ENCODE measurements at regions not wholly inside any gene's neighbourhood (a gene's known extent, or its start where the extent isn't known, plus 50 kb on each side); places are given as distances from the start of the nearest gene placed in this dataset.

DNA sequence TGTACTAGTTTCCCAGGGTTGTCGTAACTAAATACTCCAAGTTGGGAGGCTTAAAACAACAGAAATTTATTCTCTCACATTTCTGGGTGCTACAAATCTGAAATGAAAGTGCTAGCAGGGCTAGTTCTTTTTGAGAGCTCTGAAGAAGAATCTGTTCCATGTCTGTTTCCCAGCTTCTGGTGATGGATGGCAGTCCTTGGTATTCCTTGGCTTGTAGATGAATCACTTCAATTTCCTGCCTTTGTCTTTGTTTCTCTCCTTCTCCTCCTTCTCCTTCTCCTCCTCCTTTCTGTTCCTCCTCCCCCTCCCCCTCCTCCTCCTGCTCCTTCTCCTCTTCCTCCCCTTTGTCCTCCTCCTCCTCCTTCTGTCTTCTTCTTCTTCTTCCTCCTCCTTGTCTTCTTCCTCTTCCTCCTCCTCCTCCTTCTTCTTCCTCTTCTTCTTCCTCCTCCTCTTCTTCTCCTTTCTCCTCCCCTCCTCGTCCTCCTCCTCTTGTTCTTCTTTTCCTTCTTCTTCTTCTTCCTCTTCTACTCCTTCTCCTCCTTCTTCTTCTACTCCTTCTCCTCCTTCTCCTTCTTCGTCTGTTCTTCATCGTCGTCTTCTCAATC, 104.7 kb upstream of the ANKRD55 start:
- no peak for ATAC-seq
- H3K9me3 ChIP-seq = no peaks in the 10 kb centered on the region
- TF ChIP-seq POLR2A (IDR thresholded peaks at IDR 0.05) = no peak
- no peaks in the 10 kb centered on the region for H3K27me3 ChIP-seq
- H3K27ac ChIP-seq = no peak overlapping the region
- intact Hi-C loops (cut with DNase I; ENCODE audit: low total_unique reads) = no loop called here
- H3K36me3 ChIP-seq = no peaks in the 10 kb centered on the region
- no peaks in the 10 kb centered on the region for H3K4me1 ChIP-seq
- no peak overlapping the region for H3K4me3 ChIP-seq
- DNase-seq = no peak
- in situ Hi-C loops (cut with MboI; ENCODE audit: low sequenced_read_pairs in 4 of 4) = no loop called here

GRCh38 chr5:56335212-56335611, 102.1 kb upstream of the ANKRD55 start:
- in situ Hi-C loops (cut with MboI; ENCODE audit: low sequenced_read_pairs in 4 of 4) = no loop called here
- H3K4me3 ChIP-seq = no peak overlapping the region
- no peaks in the 10 kb centered on the region for H3K36me3 ChIP-seq
- intact Hi-C loops (cut with DNase I; ENCODE audit: low total_unique reads) = no loop called here
- H3K27me3 ChIP-seq = no peaks in the 10 kb centered on the region
- H3K4me1 ChIP-seq = no peaks in the 10 kb centered on the region
- no peaks in the 10 kb centered on the region for H3K9me3 ChIP-seq
- ATAC-seq (no peak), DNase-seq (no peak)
- H3K27ac ChIP-seq = no peak overlapping the region
- TF ChIP-seq CTCF (IDR thresholded peaks at IDR 0.05 in 4 of 5, conservative IDR thresholded peaks at IDR 0.05 in 1 of 5) (no peak), POLR2A (IDR thresholded peaks at IDR 0.05) (no peak)

DNA sequence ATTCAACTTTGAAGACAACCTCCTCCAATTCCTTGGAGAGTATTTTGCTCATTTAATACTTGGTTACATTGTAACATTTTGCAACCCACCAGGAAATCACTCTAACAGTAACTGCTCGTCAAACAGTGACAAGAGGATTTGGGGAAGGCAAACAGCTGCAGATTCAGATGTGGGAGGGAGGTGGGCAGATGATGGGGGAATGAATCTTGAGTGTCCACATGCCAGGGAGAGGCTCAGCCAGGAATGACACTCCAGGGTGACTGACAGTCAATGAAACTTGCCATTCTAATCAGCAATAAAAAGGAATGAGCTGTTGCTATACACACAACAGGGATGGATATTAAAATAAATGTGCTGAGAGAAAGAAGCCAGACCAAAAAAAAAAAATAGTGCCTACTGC, 97.7 kb upstream of the ANKRD55 start:
- in situ Hi-C loops (cut with MboI; ENCODE audit: low sequenced_read_pairs in 4 of 4) = no loop called here
- TF ChIP-seq POLR2A (IDR thresholded peaks at IDR 0.05) (no peak), CTCF (IDR thresholded peaks at IDR 0.05 in 4 of 5, conservative IDR thresholded peaks at IDR 0.05 in 1 of 5) (no peak)
- no peak for DNase-seq
- H3K27me3 ChIP-seq = no peaks in the 10 kb centered on the region
- no peaks in the 10 kb centered on the region for H3K36me3 ChIP-seq
- no peak overlapping the region for H3K4me3 ChIP-seq
- no peaks in the 10 kb centered on the region for H3K9me3 ChIP-seq
- ATAC-seq = no peak
- H3K27ac ChIP-seq = no peak overlapping the region
- intact Hi-C loops (cut with DNase I; ENCODE audit: low total_unique reads) = no loop called here
- no peaks in the 10 kb centered on the region for H3K4me1 ChIP-seq

DNA sequence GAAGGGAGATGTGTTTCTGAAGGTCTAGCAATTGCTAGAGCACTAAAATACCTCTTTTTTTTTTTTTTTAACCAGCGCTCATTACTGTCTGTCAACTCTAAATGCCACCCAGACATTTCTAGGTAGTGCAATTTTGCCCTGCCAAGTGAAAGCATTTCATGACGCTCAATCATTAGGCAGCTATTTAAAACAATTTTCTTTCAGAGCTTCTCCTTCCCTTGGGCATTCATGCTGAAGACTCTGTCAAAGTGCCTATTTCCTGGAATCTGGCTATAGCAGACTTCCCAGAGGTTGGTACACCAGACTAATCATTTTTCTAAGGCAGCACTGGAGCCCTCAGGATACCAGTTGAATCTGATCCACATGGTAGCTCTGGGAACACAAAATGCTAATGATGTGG, 97.0 kb upstream of the ANKRD55 start:
- DNase-seq = no peak
- no peaks in the 10 kb centered on the region for H3K27me3 ChIP-seq
- H3K9me3 ChIP-seq = no peaks in the 10 kb centered on the region
- H3K4me1 ChIP-seq = no peaks in the 10 kb centered on the region
- no peak for ATAC-seq
- H3K36me3 ChIP-seq = no peaks in the 10 kb centered on the region
- TF ChIP-seq POLR2A (IDR thresholded peaks at IDR 0.05) (no peak), CTCF (IDR thresholded peaks at IDR 0.05 in 4 of 5, conservative IDR thresholded peaks at IDR 0.05 in 1 of 5) (no peak)
- no peak overlapping the region for H3K4me3 ChIP-seq
- in situ Hi-C loops (cut with MboI; ENCODE audit: low sequenced_read_pairs in 4 of 4) (no loop called here), intact Hi-C loops (cut with DNase I; ENCODE audit: low total_unique reads) (no loop called here)
- H3K27ac ChIP-seq = no peak overlapping the region

DNA sequence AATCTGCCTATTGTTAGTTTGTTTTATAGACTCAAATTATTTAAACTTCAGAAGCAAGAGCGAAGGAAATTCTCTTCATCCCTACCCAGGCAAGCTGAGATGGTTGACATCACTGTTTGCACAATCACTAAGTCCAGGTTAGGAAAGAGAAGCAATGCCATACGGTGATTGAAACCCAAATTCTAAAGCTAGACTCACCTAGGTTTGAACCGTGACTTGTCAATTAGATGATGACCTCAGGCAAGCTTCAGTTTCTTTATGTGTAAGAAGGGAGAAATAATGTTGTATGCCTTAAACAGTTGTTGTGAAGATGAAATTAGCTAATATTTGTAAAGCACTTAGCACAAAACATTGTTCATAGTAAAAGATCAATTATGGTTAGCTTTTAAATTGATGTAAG, 96.5 kb upstream of the ANKRD55 start:
- ATAC-seq (no peak), DNase-seq (no peak)
- Histone ChIP-seq H3K4me1 (no peaks in the 10 kb centered on the region), H3K27me3 (no peaks in the 10 kb centered on the region), H3K4me3 (no peak overlapping the region), H3K36me3 (no peaks in the 10 kb centered on the region), H3K27ac (no peak overlapping the region), H3K9me3 (no peaks in the 10 kb centered on the region)
- in situ Hi-C loops (cut with MboI; ENCODE audit: low sequenced_read_pairs in 4 of 4) = no loop called here
- no peak for TF ChIP-seq POLR2A (IDR thresholded peaks at IDR 0.05)
- no peak for TF ChIP-seq CTCF (IDR thresholded peaks at IDR 0.05 in 4 of 5, conservative IDR thresholded peaks at IDR 0.05 in 1 of 5)
- intact Hi-C loops (cut with DNase I; ENCODE audit: low total_unique reads) = no loop called here

Data from gastrocnemius medialis (tissue), 4 donors.